ENCODE measurements at regions not wholly inside any gene's neighbourhood (a gene's known extent, or its start where the extent isn't known, plus 50 kb on each side); places are given as distances from the start of the nearest gene placed in this dataset.
"Not testable (repeated sequence)": the region's sequence is repeated elsewhere in the genome, so short reads cannot be mapped to it uniquely, and the experiment has no call there.

DNA sequence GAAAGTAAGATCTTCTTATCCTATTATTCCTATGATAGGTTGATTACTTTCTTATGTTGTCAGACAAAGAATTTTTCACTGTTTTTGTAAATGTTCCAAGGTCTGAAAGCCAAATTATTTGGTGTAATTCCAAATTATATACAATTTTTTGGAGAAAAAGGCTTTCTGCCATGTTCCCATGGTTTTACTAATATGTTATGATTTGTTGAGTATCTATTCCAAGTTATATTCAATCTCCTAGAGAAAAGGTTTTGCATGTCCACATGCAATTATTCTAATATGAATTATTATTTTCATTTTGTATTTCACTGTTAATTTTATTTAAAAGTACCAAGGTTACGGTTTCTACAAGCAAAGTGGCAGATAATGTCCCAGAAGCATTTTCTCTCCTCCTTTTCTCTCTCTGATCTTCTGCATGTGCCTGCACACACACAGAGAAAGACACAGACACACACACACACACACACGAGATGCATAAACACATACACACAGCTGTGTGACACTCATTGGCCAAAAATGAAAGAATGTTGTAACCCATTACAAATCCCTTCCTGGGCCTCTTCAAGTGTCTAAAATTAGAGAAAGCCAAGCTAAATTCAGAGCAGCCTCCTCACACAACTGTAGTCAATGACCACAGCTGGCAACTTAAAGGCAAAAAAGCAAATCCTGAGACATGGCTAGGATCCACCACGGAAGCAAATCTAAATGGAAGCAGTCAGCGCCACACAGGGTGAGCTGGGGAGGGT lies 621.0 kb downstream of the EFNB2 start:
- DNase-seq: peak; percentile 88

DNA sequence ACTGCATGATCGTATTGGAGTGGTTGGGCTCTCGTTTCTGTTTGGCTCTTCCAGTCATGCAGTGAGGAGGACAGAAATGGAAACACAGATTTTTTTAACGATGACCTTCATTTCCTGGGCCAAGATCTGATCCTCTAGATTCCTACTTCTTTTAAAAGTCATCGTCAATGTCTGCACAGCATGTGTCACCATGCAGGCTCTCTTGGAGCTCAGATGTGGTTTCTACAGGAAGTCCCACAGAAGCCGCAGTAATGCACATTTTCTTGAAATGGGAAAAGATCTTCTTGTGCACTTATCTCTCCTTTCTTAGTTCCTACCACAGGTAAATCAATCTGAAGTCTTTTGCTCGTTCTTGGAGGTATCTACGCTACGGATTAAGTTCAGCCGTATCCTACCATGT lies 626.9 kb downstream of the EFNB2 start:
- DNase-seq: peak; percentile 51

GRCh38 chr13:105907319-105908019 lies 628.0 kb downstream of the EFNB2 start:
- DNase-seq: no peak

GRCh38 chr13:105906746-105907145 lies 628.7 kb downstream of the EFNB2 start:
- no peak for DNase-seq

GRCh38 chr13:105904034-105904742 lies 631.3 kb downstream of the EFNB2 start:
- DNase-seq: no peak

- DNase-seq: no peak
Observed at GRCh38 chr13:105902396-105902795, 633.1 kb downstream of the EFNB2 start.

DNA sequence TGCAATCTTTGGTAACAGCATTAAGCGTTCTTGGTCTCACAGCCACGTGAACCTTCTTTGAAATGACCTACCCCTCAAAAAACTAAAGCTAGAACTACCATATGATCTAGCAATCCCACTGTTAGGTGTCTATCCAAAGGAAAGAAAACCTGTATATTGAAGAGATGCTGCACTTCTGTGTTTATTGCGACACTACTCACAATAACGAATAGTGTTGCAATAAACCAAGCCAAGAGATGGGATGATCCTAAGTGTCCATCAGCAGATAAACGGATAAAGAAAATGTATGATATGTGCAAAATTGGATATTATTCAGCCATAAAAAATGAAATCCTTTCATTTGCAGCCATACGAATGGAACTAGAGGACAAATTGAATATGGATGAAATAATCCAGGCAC lies 637.9 kb downstream of the EFNB2 start:
- no peak for DNase-seq

GRCh38 chr13:105894697-105895096 lies 640.8 kb downstream of the EFNB2 start:
- DNase-seq: peak; percentile 18

- DNase-seq: no peak
Observed at GRCh38 chr13:105890509-105890908, 645.0 kb downstream of the EFNB2 start.

- DNase-seq: no peak
Observed at GRCh38 chr13:105878119-105878700, 657.3 kb downstream of the EFNB2 start.

DNA sequence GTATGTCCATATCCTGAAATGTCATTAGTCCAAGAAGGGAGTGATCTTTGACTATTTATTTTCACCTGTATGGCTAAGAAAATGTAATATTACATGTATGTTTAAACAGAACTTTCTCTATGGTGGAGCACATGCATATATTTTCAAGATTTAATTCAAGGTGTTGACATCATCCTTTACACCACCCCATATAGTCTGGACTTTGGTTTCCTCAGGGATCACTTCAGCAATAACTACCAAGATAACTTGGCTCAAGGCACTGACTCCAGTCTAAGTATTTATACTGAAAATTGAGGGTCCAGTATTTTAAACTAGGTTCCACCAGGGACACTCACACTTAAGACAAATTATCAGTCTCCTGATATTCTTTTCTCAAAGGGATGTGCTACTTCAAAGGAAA lies 660.6 kb downstream of the EFNB2 start:
- DNase-seq: no peak

DNA sequence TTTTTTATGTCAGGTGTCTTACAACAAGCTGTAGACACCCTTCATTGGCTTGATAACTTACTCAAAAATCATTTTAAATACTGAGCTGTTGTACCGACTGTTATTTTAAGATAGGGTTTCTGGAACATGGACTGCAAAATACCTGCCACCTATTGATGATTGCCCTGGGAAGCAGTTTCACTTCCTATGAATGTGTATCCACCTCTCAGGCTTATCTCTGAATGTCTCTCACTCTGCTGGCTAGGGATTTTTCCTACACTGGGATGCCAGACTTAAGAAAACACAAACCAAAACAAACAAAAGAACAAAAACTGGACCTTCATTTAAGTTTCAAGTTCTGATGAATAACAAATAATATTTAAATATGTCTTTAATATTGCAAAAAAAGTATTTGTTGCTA lies 663.7 kb downstream of the EFNB2 start:
- DNase-seq: no peak

- DNase-seq: no peak
Observed at GRCh38 chr13:105871326-105871725, 664.1 kb downstream of the EFNB2 start.

DNA sequence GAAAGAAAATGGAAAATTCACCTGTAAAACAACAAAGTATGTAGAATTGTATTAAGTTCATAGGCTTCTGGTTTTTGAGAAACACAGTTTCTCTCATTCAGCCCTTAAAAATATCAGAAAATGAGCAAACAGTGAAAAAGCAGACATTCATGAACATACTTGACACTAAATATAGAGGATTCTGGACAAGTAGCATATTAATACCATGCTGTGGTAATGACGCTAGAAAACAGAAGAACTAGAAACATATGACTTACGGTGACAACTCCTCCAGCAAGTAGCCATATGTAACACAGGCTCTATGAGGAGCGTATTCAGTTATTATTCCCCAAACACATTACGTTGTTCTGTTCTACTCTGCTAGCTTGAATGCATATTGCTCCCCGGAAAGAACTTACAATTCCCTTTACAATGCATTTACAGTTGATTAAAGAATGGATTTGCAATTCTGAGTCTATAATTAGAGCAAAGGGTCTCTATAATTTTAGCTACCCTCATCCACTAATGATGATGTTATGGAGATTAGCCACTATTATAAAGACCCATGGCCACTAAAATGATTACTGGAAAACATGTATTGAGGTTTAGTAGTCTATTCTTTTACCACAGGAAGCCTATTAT lies 672.1 kb downstream of the EFNB2 start:
- DNase-seq: no peak

DNA sequence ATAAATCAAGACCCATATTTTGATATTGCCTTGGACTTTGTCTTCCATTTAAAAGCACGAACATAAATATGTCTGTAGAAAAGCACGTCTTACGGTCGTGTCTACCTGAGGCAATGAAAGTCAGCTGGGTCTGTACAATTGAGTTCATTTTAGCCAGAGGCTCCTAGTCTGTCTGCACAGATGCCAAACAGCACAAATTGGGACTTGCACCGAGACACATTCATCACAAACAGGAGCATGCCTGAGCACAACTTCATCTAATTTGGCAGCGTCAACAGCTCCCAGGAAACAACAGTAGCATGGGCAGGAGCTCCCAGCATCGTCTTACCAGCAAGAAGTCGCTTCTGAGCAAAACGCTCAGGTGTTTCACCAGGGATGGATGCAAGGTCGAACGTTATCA lies 687.0 kb downstream of the EFNB2 start:
- no peak for DNase-seq

- DNase-seq: peak; percentile 64
Observed at GRCh38 chr13:105847527-105848291, 687.8 kb downstream of the EFNB2 start.

GRCh38 chr13:105846923-105847322 lies 688.5 kb downstream of the EFNB2 start:
- no peak for DNase-seq

- no peak for DNase-seq
Observed at GRCh38 chr13:105841286-105841685, 694.2 kb downstream of the EFNB2 start.

DNA sequence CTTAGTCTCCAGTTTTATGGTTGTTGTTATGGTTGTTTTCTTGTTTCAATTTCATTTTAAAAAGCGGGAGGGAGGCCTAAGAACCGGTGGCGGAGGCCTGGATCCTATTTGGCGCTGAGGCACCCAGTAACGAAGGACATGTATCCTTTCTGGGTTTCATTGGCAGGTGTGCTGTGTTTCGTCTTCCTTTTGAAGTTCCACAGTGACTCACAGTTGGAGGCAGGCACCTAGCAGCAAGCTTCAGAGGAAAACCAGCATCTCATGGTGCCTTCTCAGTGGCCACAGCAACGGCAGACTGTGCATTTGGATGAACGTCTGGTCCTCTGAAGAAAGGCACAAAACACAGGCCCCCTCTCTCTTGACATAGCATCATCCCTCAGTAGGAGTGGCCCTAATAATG lies 697.2 kb downstream of the EFNB2 start:
- no peak for DNase-seq

DNA sequence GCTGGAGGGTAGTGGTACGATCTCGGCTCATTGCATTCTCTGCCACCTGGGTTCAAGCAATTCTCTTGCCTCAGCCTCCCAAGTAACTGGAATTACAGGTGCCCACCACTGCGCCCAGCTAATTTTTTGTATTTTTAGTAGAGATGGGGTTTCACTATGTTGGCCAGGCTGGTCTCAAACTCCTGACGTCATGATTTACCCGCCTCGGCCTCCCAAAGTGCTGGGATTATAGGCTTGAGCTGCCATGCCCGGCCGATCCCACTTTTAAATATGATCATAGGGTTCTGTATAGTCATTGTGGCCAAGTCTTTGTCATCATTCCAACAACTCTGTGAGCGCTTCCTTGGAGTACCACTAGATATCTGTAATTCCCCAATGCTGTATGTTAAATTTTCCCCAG lies 698.2 kb downstream of the EFNB2 start:
- DNase-seq: not testable (repeated sequence)

DNA sequence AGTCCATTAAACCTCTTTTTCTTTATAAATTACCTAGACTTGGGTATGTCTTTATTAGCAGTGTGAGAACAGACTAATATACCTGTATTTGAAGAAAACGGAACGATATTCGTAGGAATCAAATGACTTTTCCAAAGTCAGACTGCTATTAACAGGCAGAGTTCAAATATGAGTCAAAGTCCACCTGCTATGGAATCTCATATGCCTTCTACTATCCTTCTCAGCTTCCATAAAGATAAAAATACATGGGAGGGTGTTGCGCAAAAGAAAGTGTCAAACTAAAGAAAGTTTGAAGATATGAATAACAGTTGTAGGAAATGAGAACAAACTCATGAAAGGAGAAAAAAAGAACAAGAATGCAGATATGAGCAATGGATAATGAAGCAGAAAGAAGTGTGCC lies 704.6 kb downstream of the EFNB2 start:
- DNase-seq: no peak

DNA sequence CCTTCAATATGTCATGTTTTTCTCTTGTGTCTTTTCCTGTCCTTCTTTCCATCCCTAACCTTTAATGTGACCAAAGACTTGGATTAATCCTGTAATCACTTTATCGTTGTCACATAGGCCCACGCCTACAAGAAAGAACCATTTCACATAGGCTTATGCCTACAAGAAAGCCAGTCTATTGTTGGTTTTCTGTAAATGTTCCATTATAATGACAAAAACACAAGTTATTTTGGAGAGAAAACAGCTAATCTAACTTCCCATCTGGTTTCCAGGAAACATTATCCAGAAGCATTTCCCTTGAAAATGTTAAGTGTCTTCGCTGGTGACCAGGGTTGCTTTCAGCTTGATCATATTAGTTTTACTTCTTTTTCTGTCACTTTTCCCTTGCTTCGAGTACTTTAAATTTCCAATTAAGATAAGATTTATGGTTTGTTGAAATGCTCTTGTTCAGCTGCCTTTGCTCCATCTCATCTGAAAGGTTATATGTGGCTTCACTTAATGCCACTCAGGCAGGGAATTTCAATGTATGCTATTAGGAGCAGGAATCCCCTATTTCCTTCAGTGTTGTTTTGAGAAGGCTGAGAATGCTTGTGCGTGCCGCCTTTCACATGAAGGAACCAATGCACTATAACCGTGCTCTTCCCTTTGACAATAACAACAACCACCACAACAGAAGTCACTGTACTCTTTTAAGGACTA lies 708.2 kb downstream of the EFNB2 start:
- no peak for DNase-seq
